Cardiac septum (tissue), 1 donor: ENCODE measurements at regions not wholly inside any gene's neighbourhood (a gene's known extent, or its start where the extent isn't known, plus 50 kb on each side); places are given as distances from the start of the nearest gene placed in this dataset.
"Not testable (repeated sequence)": the region's sequence is repeated elsewhere in the genome, so short reads cannot be mapped to it uniquely, and the experiment has no call there.

Experiments
- DNase-seq: peaks from one replicate; pipeline ENCODE4 v3.0.0-alpha.2; 2020; ENCODE audit warnings: low spot score
- intact Hi-C: fragments of 100-400 bp; cut with DNase I; formaldehyde crosslinking; loops from one replicate; pipeline ENCODE4 v1.14.0; 2022
- donor health status: DM: no; HTN: no; CAD: no.

- no peak for DNase-seq
- intact Hi-C loops = no loop called here
Measured at GRCh38 chr3:127068111-127068810, 85.3 kb downstream of the PLXNA1 start.

- no peak for DNase-seq
- intact Hi-C loops = no loop called here
Measured at GRCh38 chr3:127068871-127069270, 86.0 kb downstream of the PLXNA1 start.

- no peak for DNase-seq
- intact Hi-C loops = no loop called here
Measured at GRCh38 chr3:127069814-127070440, 87.0 kb downstream of the PLXNA1 start.

- peak; percentile 68 for DNase-seq
- intact Hi-C loops = no loop called here
Measured at GRCh38 chr3:127070776-127071175, 87.9 kb downstream of the PLXNA1 start.

- peak; percentile 57 for DNase-seq
- intact Hi-C loops = no loop called here
Measured at GRCh38 chr3:127071597-127072001, 88.7 kb downstream of the PLXNA1 start.

- DNase-seq = peak; percentile 68
- intact Hi-C loops = no loop called here
Measured at GRCh38 chr3:127072221-127072771, 89.4 kb downstream of the PLXNA1 start.

GRCh38 chr3:127072971-127073783 is 90.3 kb downstream of the PLXNA1 start:
- peak; percentile 47 for DNase-seq
- intact Hi-C loops = no loop called here

- peak; percentile 67 for DNase-seq
- intact Hi-C loops = no loop called here
Measured at GRCh38 chr3:127073941-127074820, 91.3 kb downstream of the PLXNA1 start.

- DNase-seq = peak; percentile 74
Measured at GRCh38 chr3:127074900-127075360, 92.0 kb downstream of the PLXNA1 start.

GRCh38 chr3:127076166-127076992 is 93.5 kb downstream of the PLXNA1 start:
- intact Hi-C loops = not testable (repeated sequence)
- DNase-seq = peak; percentile 59

More at GRCh38 chr3:127074900-127075360, 92.0 kb downstream of the PLXNA1 start:
- intact Hi-C loops = no loop called here

GRCh38 chr3:127077068-127077467 is 94.2 kb downstream of the PLXNA1 start:
- intact Hi-C loops = no loop called here
- peak; percentile 10 for DNase-seq

GRCh38 chr3:127077505-127078064 is 94.7 kb downstream of the PLXNA1 start:
- DNase-seq = peak; percentile 50
- intact Hi-C loops = no loop called here

- intact Hi-C loops = no loop called here
- DNase-seq = peak; percentile 64
Measured at GRCh38 chr3:127078626-127079025, 95.7 kb downstream of the PLXNA1 start.

- intact Hi-C loops = no loop called here
- DNase-seq = peak; percentile 38
Measured at GRCh38 chr3:127079211-127079610, 96.3 kb downstream of the PLXNA1 start.

- DNase-seq = peak; percentile 56
- intact Hi-C loops = no loop called here
Measured at GRCh38 chr3:127081001-127081720, 98.2 kb downstream of the PLXNA1 start.

- DNase-seq = no peak
Measured at GRCh38 chr3:127082066-127082465, 99.2 kb downstream of the PLXNA1 start.

GRCh38 chr3:127083778-127084397 is 101.0 kb downstream of the PLXNA1 start:
- intact Hi-C loops = no loop called here

More at GRCh38 chr3:127082066-127082465, 99.2 kb downstream of the PLXNA1 start:
- intact Hi-C loops = no loop called here

More at GRCh38 chr3:127083778-127084397, 101.0 kb downstream of the PLXNA1 start:
- DNase-seq = no peak
